OCI-LY1 (cell line): ENCODE measurements at regions not wholly inside any gene's neighbourhood (a gene's known extent, or its start where the extent isn't known, plus 50 kb on each side); places are given as distances from the start of the nearest gene placed in this dataset.

ENCODE experiments used
- H2AFZ ChIP-seq: fragments of 200-600 bp; sonication (generic), shearing (Covaris generic); 2 replicates; pipeline ENCODE4 v1.6.0; 2014; ENCODE audit warnings: antibody characterized with exemption, mild to moderate bottlenecking, low read length
- H3F3A ChIP-seq: fragments of 200-600 bp; sonication (generic), shearing (Covaris generic); 2 replicates; pipeline ENCODE4 v1.6.0; 2014; ENCODE audit warnings: mild to moderate bottlenecking, antibody characterized with exemption, low read length, moderate library complexity; ENCODE audit not compliant: insufficient read depth
- H3K27ac ChIP-seq: fragments of 200-600 bp; sonication (generic); 2 replicates; pipeline ENCODE4 v1.5.1; 2014; ENCODE audit warnings: low read length, mixed run types, mild to moderate bottlenecking, low read depth; ENCODE audit not compliant: poor library complexity, severe bottlenecking
- H3K27me3 ChIP-seq: fragments of 200-600 bp; sonication (generic); 2 replicates; pipeline ENCODE4 v1.6.0; 2014; ENCODE audit warnings: antibody characterized with exemption, mild to moderate bottlenecking, low read length, moderate library complexity; ENCODE audit not compliant: insufficient read depth
- H3K36me3 ChIP-seq: fragments of 200-600 bp; sonication (generic); 2 replicates; pipeline ENCODE4 v1.6.1; 2014; ENCODE audit warnings: mild to moderate bottlenecking, antibody characterized with exemption, low read length, moderate library complexity, mixed read lengths; ENCODE audit not compliant: insufficient read depth
- H3K4me1 ChIP-seq: fragments of 200-600 bp; sonication (generic); 2 replicates; pipeline ENCODE4 v1.5.1; 2014; ENCODE audit warnings: mild to moderate bottlenecking, low read length, moderate library complexity; ENCODE audit not compliant: insufficient read depth, severe bottlenecking
- H3K4me2 ChIP-seq: fragments of 200-600 bp; sonication (generic), shearing (Covaris generic); 2 replicates; pipeline ENCODE4 v1.6.1; 2014; ENCODE audit warnings: low read length
- H3K4me3 ChIP-seq: fragments of 200-600 bp; sonication (generic); 2 replicates; pipeline ENCODE4 v1.5.1; 2014; ENCODE audit warnings: low read length, low read depth, mild to moderate bottlenecking, mixed read lengths; ENCODE audit not compliant: poor library complexity, severe bottlenecking
- H3K79me2 ChIP-seq: fragments of 200-600 bp; shearing (Covaris generic); 2 replicates; pipeline ENCODE4 v1.6.1; 2016; ENCODE audit warnings: mixed run types, low read length, mixed read lengths; ENCODE audit not compliant: insufficient read depth
- H3K9ac ChIP-seq: fragments of 200-600 bp; sonication (generic), shearing (Covaris generic); 2 replicates; pipeline ENCODE4 v1.6.1; 2014; ENCODE audit warnings: mild to moderate bottlenecking, low read length, mixed read lengths
- H3K9me2 ChIP-seq: fragments of 200-600 bp; sonication (generic), shearing (Covaris generic); 2 replicates; pipeline ENCODE4 v1.6.1; 2014; ENCODE audit warnings: low read depth, mild to moderate bottlenecking, low read length, mixed read lengths
- H3K9me3 ChIP-seq: fragments of 200-600 bp; shearing (Covaris generic); 2 replicates; pipeline ENCODE4 v1.6.1; 2014; ENCODE audit warnings: low read length, mixed read lengths
- H4K20me1 ChIP-seq: fragments of 200-600 bp; sonication (generic), shearing (Covaris generic); 2 replicates; pipeline ENCODE4 v1.6.0; 2016; ENCODE audit warnings: mild to moderate bottlenecking, low read length; ENCODE audit not compliant: insufficient read depth
- EZH2 ChIP-seq: fragments of 200-600 bp; sonication (generic), shearing (Covaris generic); IDR thresholded peaks from 2 replicates; pipeline ENCODE4 v1.8.0; 2017; ENCODE audit warnings: borderline replicate concordance, mixed run types, mild to moderate bottlenecking, antibody characterized with exemption, low read length, moderate library complexity, mixed read lengths
- TF ChIP-seq, protein P1 (sequence below): fragments of 200-600 bp; sonication (generic), shearing (Covaris generic); IDR thresholded peaks from 2 replicates; pipeline ENCODE4 v1.5.1; 2017; ENCODE audit warnings: mild to moderate bottlenecking, antibody characterized with exemption, low read length, moderate library complexity, mixed read lengths

DNA sequence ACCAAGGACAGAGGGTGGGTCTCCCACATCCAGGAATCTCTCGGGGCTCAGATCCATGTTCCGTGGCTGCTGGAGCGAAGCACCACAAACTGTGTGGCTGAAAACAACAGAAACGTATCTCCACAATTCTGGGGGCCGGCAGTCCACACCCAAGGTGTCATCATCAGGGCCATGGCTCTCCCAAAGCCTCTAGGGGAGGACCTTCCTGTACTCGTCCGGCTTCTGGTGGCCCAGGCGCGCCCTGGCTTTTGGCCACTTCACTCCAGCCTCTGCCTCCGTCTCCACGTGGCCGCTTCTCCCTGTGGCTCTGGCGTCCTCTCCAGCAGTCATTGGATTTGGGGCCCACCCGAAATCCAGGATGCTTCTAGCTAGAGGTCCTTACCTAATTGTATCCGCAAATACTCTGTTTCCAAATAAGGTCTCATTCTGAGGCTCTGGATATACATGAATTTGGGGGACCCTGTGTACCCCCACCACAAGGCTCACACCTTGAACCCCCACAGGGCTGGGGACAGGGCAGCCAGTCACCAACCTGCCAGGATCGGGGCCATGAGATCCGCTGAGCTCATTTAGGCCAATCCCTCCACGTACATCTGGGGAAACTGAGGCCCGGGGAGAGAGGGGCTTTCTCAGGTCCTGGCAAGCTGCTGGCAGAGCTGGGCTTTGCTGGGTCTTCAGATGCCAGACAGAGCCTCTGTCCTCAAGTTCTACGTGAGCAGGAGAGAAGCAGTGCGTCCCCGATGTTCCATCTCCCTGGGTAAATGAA is 158.2 kb downstream of the OLFM1 start:
- no peaks in the 10 kb centered on the region for H3K79me2 ChIP-seq
- H3K4me3 ChIP-seq, result no peak overlapping the region
- no peak for TF ChIP-seq EZH2
- TF ChIP-seq, protein P1, sequence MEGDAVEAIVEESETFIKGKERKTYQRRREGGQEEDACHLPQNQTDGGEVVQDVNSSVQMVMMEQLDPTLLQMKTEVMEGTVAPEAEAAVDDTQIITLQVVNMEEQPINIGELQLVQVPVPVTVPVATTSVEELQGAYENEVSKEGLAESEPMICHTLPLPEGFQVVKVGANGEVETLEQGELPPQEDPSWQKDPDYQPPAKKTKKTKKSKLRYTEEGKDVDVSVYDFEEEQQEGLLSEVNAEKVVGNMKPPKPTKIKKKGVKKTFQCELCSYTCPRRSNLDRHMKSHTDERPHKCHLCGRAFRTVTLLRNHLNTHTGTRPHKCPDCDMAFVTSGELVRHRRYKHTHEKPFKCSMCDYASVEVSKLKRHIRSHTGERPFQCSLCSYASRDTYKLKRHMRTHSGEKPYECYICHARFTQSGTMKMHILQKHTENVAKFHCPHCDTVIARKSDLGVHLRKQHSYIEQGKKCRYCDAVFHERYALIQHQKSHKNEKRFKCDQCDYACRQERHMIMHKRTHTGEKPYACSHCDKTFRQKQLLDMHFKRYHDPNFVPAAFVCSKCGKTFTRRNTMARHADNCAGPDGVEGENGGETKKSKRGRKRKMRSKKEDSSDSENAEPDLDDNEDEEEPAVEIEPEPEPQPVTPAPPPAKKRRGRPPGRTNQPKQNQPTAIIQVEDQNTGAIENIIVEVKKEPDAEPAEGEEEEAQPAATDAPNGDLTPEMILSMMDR, result no peak
- H4K20me1 ChIP-seq, result no peaks in the 10 kb centered on the region
- no peak overlapping the region for H3K4me2 ChIP-seq
- H3K9me2 ChIP-seq, result no peaks in the 10 kb centered on the region
- H3K27me3 ChIP-seq, result no peaks in the 10 kb centered on the region
- H3K9me3 ChIP-seq, result no peaks in the 10 kb centered on the region
- H3F3A ChIP-seq, result no peaks in the 10 kb centered on the region
- H3K9ac ChIP-seq, result no peak overlapping the region
- H3K36me3 ChIP-seq, result no peaks in the 10 kb centered on the region
- no peak overlapping the region for H3K27ac ChIP-seq
- H3K4me1 ChIP-seq, result no peaks in the 10 kb centered on the region
- H2AFZ ChIP-seq, result no peak overlapping the region

DNA sequence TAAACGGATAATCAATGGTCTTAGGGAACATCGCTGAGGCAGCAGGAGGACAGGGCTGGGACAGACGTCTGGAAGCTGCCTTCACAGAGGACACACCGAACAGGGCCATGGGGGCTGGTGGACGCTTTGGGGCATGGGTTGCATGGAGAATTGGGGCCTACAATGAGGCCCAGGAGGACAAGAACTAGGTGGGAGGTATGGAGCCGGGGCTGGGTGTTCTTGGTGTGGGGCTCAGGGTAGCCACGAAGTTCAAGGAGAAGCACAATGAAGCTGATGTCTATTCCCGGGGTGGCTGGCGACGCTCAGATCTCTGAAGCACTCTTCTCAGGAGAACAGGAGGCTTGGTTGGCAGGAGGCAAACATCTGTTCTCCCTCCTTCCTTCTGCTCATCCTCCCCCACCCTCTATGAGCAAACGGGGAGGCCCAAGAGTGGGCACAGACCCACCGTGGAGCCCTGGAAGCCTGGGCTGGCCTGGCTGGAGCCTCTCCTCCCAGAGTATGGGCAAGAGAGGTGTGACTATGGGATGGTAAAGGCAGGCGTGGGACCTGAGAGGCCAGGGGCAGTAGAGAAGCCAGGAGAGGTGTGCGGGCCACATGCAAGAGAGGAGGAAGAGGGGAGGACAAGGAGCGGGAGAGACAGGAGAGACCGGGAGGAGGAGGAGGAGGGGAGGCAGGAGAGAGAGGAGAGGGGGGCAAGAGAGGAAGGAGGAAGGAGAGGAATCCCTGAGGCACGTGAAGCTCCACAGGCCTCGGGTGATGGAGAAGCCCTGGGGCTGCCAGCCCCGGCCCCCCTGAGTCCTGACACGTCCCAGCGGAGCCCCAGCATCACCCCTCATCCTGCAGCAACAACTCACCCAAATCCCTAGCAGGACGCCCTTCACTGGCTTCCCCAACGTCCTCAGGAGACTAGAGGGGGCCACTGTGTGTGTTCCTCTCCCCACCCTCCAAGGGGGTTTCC is 159.1 kb downstream of the OLFM1 start:
- Histone ChIP-seq H3K9me3 (no peaks in the 10 kb centered on the region), H3K4me1 (no peaks in the 10 kb centered on the region), H3K27ac (no peak overlapping the region), H3F3A (no peaks in the 10 kb centered on the region), H3K27me3 (no peaks in the 10 kb centered on the region), H3K4me2 (no peak overlapping the region), H3K9me2 (no peaks in the 10 kb centered on the region), H3K9ac (no peak overlapping the region), H3K36me3 (no peaks in the 10 kb centered on the region), H4K20me1 (no peaks in the 10 kb centered on the region), H3K4me3 (no peak overlapping the region), H3K79me2 (no peaks in the 10 kb centered on the region), H2AFZ (no peak overlapping the region)
- TF ChIP-seq EZH2, result no peak
- TF ChIP-seq, protein P1, result no peak

DNA sequence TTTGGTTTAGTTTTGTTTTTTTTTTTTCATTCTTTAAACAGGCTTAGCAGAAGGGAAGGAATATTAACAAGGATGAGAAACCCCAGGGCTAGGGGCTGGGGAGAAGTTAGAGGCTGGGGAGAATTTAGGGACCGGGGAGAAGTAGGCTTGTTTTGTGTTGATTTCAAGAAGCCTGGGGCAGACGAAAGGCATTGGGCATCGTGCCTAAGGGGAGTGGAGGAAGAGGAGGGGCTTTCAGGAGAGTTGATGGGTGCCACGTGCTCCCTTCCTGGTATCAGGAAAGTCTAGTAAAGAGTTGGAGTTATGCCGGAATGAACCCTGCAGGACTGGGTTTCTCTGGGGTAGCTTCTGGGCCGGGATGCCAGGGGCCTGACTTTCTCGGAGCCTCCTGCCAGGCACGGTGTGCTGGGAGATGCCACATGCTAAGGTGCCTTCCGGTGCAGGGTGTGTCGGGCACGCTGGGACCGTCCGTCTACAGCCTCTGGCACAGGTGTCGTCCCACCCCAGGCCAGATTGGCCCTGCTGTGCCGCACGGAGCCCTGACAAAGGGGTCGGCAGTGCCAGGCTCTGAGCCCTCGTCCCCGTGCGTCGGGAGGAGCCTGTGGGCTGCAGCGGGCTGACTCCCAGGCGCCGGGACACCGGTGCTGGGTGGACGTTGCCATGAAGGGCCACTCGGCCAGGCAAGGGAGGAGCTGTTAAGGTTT is 159.9 kb downstream of the OLFM1 start:
- Histone ChIP-seq H3K36me3 (no peaks in the 10 kb centered on the region), H3K4me1 (no peaks in the 10 kb centered on the region), H3K9me2 (no peaks in the 10 kb centered on the region), H3K9me3 (no peaks in the 10 kb centered on the region), H3K4me3 (no peak overlapping the region), H4K20me1 (no peaks in the 10 kb centered on the region), H3K27ac (no peak overlapping the region), H3K27me3 (no peaks in the 10 kb centered on the region), H3K79me2 (no peaks in the 10 kb centered on the region), H3K4me2 (no peak overlapping the region), H2AFZ (no peak overlapping the region), H3F3A (no peaks in the 10 kb centered on the region), H3K9ac (no peak overlapping the region)
- no peak for TF ChIP-seq EZH2
- TF ChIP-seq, protein P1, result no peak
